WERI-Rb-1 (cell line): ENCODE measurements at regions not wholly inside any gene's neighbourhood (a gene's known extent, or its start where the extent isn't known, plus 50 kb on each side); places are given as distances from the start of the nearest gene placed in this dataset.

Experiments
- DNase-seq: peaks from one replicate; pipeline ENCODE4 v3.0.0-alpha.2; 2020
- H3K27ac ChIP-seq: fragments of 250-450 bp; sonication (Bioruptor Pico); 2 replicates; pipeline ENCODE4 v1.5.1; 2020; ENCODE audit warnings: mild to moderate bottlenecking, moderate library complexity
- H3K27me3 ChIP-seq: fragments of 250-450 bp; sonication (Bioruptor Pico); 2 replicates; pipeline ENCODE4 v1.5.1; 2021; ENCODE audit warnings: mild to moderate bottlenecking, low read depth, moderate library complexity; ENCODE audit not compliant: insufficient read depth, severe bottlenecking
- H3K36me3 ChIP-seq: fragments of 250-450 bp; sonication (Bioruptor Pico); 2 replicates; pipeline ENCODE4 v1.5.1; 2020; ENCODE audit warnings: mild to moderate bottlenecking, moderate library complexity
- H3K4me3 ChIP-seq: 2 replicates; pipeline ENCODE4 v1.5.1; 2011; ENCODE audit warnings: low read depth, mild to moderate bottlenecking, control low read depth, low read length
- H3K9me3 ChIP-seq: fragments of 250-450 bp; sonication (Bioruptor Pico); 2 replicates; pipeline ENCODE4 v1.5.1; 2021; ENCODE audit warnings: mild to moderate bottlenecking, moderate library complexity; ENCODE audit not compliant: severe bottlenecking
- CTCF ChIP-seq: IDR thresholded peaks from 2 replicates; pipeline ENCODE4 v1.5.1; 2011; ENCODE audit warnings: low read depth, mild to moderate bottlenecking, control low read depth, inconsistent platforms, low read length

- H3K36me3 ChIP-seq: no peaks in the 10 kb centered on the region
- no peak for DNase-seq
- no peak for TF ChIP-seq CTCF
- no peaks in the 10 kb centered on the region for H3K27me3 ChIP-seq
- no peak overlapping the region for H3K27ac ChIP-seq
- no peak overlapping the region for H3K4me3 ChIP-seq
- no peaks in the 10 kb centered on the region for H3K9me3 ChIP-seq
Measured at GRCh38 chr2:224222974-224223373, 178.9 kb downstream of the FAM124B start.

GRCh38 chr2:224222291-224222690 is 179.6 kb downstream of the FAM124B start:
- no peak for DNase-seq
- no peak overlapping the region for H3K27ac ChIP-seq
- no peak overlapping the region for H3K4me3 ChIP-seq

GRCh38 chr2:224221455-224221913 is 180.4 kb downstream of the FAM124B start:
- no peak for DNase-seq
- TF ChIP-seq CTCF: no peak
- Histone ChIP-seq H3K27ac (no peak overlapping the region), H3K36me3 (no peaks in the 10 kb centered on the region), H3K4me3 (no peak overlapping the region), H3K27me3 (no peaks in the 10 kb centered on the region), H3K9me3 (no peaks in the 10 kb centered on the region)

More at GRCh38 chr2:224222291-224222690, 179.6 kb downstream of the FAM124B start:
- TF ChIP-seq CTCF: no peak
- no peaks in the 10 kb centered on the region for H3K36me3 ChIP-seq
- H3K9me3 ChIP-seq: no peaks in the 10 kb centered on the region
- no peaks in the 10 kb centered on the region for H3K27me3 ChIP-seq

- no peak overlapping the region for H3K27ac ChIP-seq
- no peaks in the 10 kb centered on the region for H3K9me3 ChIP-seq
- DNase-seq: no peak
- no peaks in the 10 kb centered on the region for H3K36me3 ChIP-seq
- no peaks in the 10 kb centered on the region for H3K27me3 ChIP-seq
- TF ChIP-seq CTCF: no peak
- H3K4me3 ChIP-seq: no peak overlapping the region
Measured at GRCh38 chr2:224220586-224221255, 181.2 kb downstream of the FAM124B start.

- H3K36me3 ChIP-seq: no peaks in the 10 kb centered on the region
- H3K27ac ChIP-seq: no peak overlapping the region
- no peak for TF ChIP-seq CTCF
- no peaks in the 10 kb centered on the region for H3K27me3 ChIP-seq
- no peak for DNase-seq
- no peaks in the 10 kb centered on the region for H3K9me3 ChIP-seq
- H3K4me3 ChIP-seq: no peak overlapping the region
Measured at GRCh38 chr2:224219781-224220180, 180.7 kb upstream of the SERPINE2 start.

GRCh38 chr2:224217962-224218347 is 178.9 kb upstream of the SERPINE2 start:
- Histone ChIP-seq H3K9me3 (no peaks in the 10 kb centered on the region), H3K4me3 (no peak overlapping the region), H3K27ac (no peak overlapping the region), H3K36me3 (no peaks in the 10 kb centered on the region), H3K27me3 (no peaks in the 10 kb centered on the region)
- DNase-seq: no peak
- TF ChIP-seq CTCF: no peak
